LNCaP clone FGC (cell line): ENCODE measurements at regions not wholly inside any gene's neighbourhood (a gene's known extent, or its start where the extent isn't known, plus 50 kb on each side); places are given as distances from the start of the nearest gene placed in this dataset.

ENCODE experiments used
- DNase-seq: peaks from one replicate; pipeline ENCODE4 v3.0.0-alpha.2; 2011; ENCODE audit warnings: low read depth
- H3K4me3 ChIP-seq: 2 replicates; pipeline ENCODE4 v1.5.1; 2011; ENCODE audit warnings: mild to moderate bottlenecking, low read depth, low read length, control low read depth
- CTCF ChIP-seq: IDR thresholded peaks from 2 replicates; pipeline ENCODE4 v1.5.1; 2012; ENCODE audit warnings: mild to moderate bottlenecking; ENCODE audit not compliant: control insufficient read depth, insufficient read depth; ENCODE audit errors: extremely low read depth

- no peak for DNase-seq
- H3K4me3 ChIP-seq, result no peak overlapping the region
- TF ChIP-seq CTCF, result no peak
Measured at GRCh38 chr17:53724726-53725125, 98.0 kb upstream of the KIF2B start.

- no peak for TF ChIP-seq CTCF
- H3K4me3 ChIP-seq, result no peak overlapping the region
- DNase-seq, result no peak
Measured at GRCh38 chr17:53722407-53722806, 100.3 kb upstream of the KIF2B start.

GRCh38 chr17:53721101-53721500 is 101.6 kb upstream of the KIF2B start:
- no peak for DNase-seq
- no peak overlapping the region for H3K4me3 ChIP-seq
- no peak for TF ChIP-seq CTCF

- H3K4me3 ChIP-seq, result no peak overlapping the region
- TF ChIP-seq CTCF, result no peak
- no peak for DNase-seq
Measured at GRCh38 chr17:53719229-53719628, 103.5 kb upstream of the KIF2B start.

- no peak for TF ChIP-seq CTCF
- no peak overlapping the region for H3K4me3 ChIP-seq
- no peak for DNase-seq
Measured at GRCh38 chr17:53707566-53707965, 115.2 kb upstream of the KIF2B start.

- no peak for DNase-seq
- H3K4me3 ChIP-seq, result no peak overlapping the region
- TF ChIP-seq CTCF, result no peak
Measured at GRCh38 chr17:53696286-53696685, 126.4 kb upstream of the KIF2B start.

GRCh38 chr17:53687324-53687723 is 135.4 kb upstream of the KIF2B start:
- H3K4me3 ChIP-seq, result no peak overlapping the region
- DNase-seq, result no peak
- no peak for TF ChIP-seq CTCF
